IMR-90 (cell line): ENCODE measurements at regions not wholly inside any gene's neighbourhood (a gene's known extent, or its start where the extent isn't known, plus 50 kb on each side); places are given as distances from the start of the nearest gene placed in this dataset.

Experiments
- BHLHE40 ChIP-seq: fragments of 150-350 bp; IDR thresholded peaks from 2 replicates; pipeline ENCODE4 v1.6.1; 2016; ENCODE audit warnings: mild to moderate bottlenecking, low read depth, low read length
- ELK1 ChIP-seq: fragments of 150-350 bp; IDR thresholded peaks from 2 replicates; pipeline ENCODE4 v1.6.1; 2016; ENCODE audit warnings: low read depth, mild to moderate bottlenecking, low read length, moderate library complexity, borderline replicate concordance
- MAFK ChIP-seq: IDR thresholded peaks from 2 replicates; pipeline ENCODE4 v1.6.1; 2012; ENCODE audit warnings: low read depth, low read length, improper control_type of control experiment
- MXI1 ChIP-seq: IDR thresholded peaks from 2 replicates; pipeline ENCODE4 v1.6.1; 2012; ENCODE audit warnings: low read depth, mild to moderate bottlenecking, low read length, moderate library complexity, borderline replicate concordance
- POLR2A ChIP-seq: IDR thresholded peaks from 2 replicates; pipeline ENCODE4 v1.6.1; 2012; ENCODE audit warnings: mild to moderate bottlenecking, low read depth, low read length
- SMC3 ChIP-seq: fragments of 150-350 bp; IDR thresholded peaks from 2 replicates; pipeline ENCODE4 v1.6.1; 2016; ENCODE audit warnings: low read depth, mild to moderate bottlenecking, antibody characterized with exemption, low read length, moderate library complexity
- TF ChIP-seq, protein P1 (sequence below): conservative IDR thresholded peaks from 2 replicates; pipeline ENCODE4 v1.5.1; 2012; ENCODE audit warnings: mild to moderate bottlenecking, low read depth, low read length, improper control_type of control experiment
- TF ChIP-seq, protein P2 (sequence below): fragments of 150-350 bp; IDR thresholded peaks from 2 replicates; pipeline ENCODE4 v1.6.1; 2017; ENCODE audit warnings: mild to moderate bottlenecking, antibody characterized with exemption, low read length, low read depth

DNA sequence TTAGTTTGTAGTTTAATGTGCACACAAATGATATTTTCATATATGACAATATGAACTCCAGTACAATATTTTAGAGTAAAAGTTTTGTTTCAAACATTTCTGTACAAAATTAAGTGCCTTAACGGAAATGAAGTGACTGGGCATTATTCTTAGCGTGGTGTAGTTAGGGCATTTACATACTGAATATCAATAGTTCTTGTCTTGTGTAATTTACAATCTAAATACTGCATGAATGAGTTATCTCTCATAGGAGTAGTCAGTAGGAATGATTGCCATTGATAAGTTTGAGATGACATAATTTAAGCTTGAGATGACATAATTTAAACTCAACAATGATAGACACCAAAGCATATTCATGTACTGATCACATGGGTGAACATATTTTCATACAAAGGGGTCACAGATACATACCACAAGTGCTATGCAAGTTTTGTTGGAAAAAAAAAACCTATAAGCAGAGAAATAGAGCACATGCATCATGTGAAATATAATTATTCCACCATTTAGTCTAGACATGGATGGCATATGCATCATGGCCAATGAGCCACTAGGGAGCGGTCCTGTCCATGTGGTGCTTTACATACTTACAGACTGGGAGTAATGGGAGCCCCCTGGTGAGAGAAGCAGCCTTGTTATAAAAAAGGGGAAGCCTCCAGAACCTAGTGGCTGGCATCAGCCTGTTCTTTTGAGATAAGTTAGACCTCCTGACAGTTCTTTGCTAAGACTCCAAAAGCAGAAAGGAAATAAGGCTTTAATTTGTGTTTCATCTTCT, 1523.9 kb downstream of the MAT2B start:
- TF ChIP-seq POLR2A (no peak), ELK1 (no peak), MXI1 (no peak), BHLHE40 (no peak), MAFK (no peak), SMC3 (no peak)
- TF ChIP-seq, protein P1, sequence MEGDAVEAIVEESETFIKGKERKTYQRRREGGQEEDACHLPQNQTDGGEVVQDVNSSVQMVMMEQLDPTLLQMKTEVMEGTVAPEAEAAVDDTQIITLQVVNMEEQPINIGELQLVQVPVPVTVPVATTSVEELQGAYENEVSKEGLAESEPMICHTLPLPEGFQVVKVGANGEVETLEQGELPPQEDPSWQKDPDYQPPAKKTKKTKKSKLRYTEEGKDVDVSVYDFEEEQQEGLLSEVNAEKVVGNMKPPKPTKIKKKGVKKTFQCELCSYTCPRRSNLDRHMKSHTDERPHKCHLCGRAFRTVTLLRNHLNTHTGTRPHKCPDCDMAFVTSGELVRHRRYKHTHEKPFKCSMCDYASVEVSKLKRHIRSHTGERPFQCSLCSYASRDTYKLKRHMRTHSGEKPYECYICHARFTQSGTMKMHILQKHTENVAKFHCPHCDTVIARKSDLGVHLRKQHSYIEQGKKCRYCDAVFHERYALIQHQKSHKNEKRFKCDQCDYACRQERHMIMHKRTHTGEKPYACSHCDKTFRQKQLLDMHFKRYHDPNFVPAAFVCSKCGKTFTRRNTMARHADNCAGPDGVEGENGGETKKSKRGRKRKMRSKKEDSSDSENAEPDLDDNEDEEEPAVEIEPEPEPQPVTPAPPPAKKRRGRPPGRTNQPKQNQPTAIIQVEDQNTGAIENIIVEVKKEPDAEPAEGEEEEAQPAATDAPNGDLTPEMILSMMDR = peak; percentile 16; the same call in 1 of the 2 replicates
- TF ChIP-seq, protein P2, sequence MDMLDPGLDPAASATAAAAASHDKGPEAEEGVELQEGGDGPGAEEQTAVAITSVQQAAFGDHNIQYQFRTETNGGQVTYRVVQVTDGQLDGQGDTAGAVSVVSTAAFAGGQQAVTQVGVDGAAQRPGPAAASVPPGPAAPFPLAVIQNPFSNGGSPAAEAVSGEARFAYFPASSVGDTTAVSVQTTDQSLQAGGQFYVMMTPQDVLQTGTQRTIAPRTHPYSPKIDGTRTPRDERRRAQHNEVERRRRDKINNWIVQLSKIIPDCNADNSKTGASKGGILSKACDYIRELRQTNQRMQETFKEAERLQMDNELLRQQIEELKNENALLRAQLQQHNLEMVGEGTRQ = no peak
